Stomach (tissue), 4 donors: ENCODE measurements at regions not wholly inside any gene's neighbourhood (a gene's known extent, or its start where the extent isn't known, plus 50 kb on each side); places are given as distances from the start of the nearest gene placed in this dataset.

Experiments used
- CTCF ChIP-seq, 7 experiments: fragments of 450-650 bp in 4 of 7; fragments of 200-600 bp in 3 of 7; sonication (generic) in 3 of 7; IDR thresholded peaks; one replicate each; pipeline ENCODE4 v1.5.1; 2016 to 2019; ENCODE audit warnings: antibody characterized with exemption in 7 of 7, control low read depth in 2 of 7, mild to moderate bottlenecking in 1 of 7
- EP300 ChIP-seq: sonication (generic); formaldehyde crosslinking; IDR thresholded peaks from one replicate; pipeline ENCODE4 v1.6.1; 2017; ENCODE audit warnings: antibody characterized with exemption
- POLR2A ChIP-seq, 4 donors: fragments of 450-650 bp; IDR thresholded peaks; one replicate each; pipeline ENCODE4 v1.6.1; 2016; ENCODE audit warnings: antibody characterized with exemption in 4 of 4, control low read depth in 2 of 4, mild to moderate bottlenecking in 1 of 4, moderate library complexity in 1 of 4
- POLR2AphosphoS5 ChIP-seq, 3 donors: sonication (generic); formaldehyde crosslinking; IDR thresholded peaks; one replicate each; pipeline ENCODE4 v1.6.1; 2016; ENCODE audit warnings: antibody characterized with exemption in 3 of 3

GRCh38 chr22:44390613-44390970, 77.8 kb upstream of the SHISAL1 start:
- TF ChIP-seq POLR2A (IDR thresholded peaks at IDR 0.05): no peak
- TF ChIP-seq CTCF (IDR thresholded peaks at IDR 0.05): no peak
- TF ChIP-seq EP300: no peak
- TF ChIP-seq POLR2AphosphoS5 (IDR thresholded peaks at IDR 0.05): no peak
